ENCODE measurements at regions not wholly inside any gene's neighbourhood (a gene's known extent, or its start where the extent isn't known, plus 50 kb on each side); places are given as distances from the start of the nearest gene placed in this dataset.

DNA sequence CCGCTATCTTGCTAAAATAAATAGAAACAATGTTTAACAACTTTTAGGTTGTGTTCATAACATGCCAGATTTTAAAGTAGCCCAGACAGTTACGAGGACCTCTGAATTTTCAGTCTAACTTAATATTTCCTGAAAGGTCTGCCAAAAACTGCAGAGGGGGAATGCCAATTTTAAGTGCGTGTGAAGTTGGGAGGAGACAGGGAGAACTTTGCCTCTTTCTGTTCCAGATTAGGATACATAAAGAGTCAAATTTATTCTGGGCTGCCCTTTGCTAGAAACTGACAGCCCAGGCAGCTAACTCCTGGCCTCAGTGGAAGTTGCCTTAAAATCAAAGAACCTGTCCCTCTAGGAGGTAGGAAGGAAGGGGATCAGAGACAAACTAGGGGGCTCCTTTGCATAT, 52.3 kb upstream of the PIP4K2A start:
- no peak for DNase-seq (ENCODE audit: low read depth)

GRCh38 chr10:22765660-22766547, 51.5 kb upstream of the PIP4K2A start:
- DNase-seq (ENCODE audit: low read depth) = no peak

DNA sequence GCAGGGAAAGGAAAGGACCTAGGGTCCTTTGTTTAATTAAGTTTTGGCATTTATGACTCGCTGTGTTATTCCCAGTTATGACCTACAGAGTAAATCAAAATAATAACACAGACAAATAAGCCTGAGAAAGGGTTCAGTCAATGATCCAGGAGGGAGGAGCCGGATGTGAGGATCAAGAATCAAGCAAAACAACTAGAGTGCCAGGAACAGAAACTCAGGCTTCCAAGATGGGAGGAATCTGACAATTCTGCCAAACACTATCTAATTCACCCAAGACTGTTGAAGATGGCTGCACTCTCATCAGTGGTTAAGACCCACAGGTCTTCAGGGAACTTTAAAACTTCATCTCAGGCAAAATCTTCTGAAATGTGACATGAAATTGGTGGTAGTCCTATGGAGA, 50.3 kb upstream of the PIP4K2A start:
- no peak for DNase-seq (ENCODE audit: low read depth)

Data from GM04504 (cell line).